Hematopoietic multipotent progenitor cell (in vitro differentiated cells): ENCODE measurements at regions not wholly inside any gene's neighbourhood (a gene's known extent, or its start where the extent isn't known, plus 50 kb on each side); places are given as distances from the start of the nearest gene placed in this dataset.
A peak's percentile ranks its signal among the peaks of the same experiment; 100 is the strongest.
"Not testable (repeated sequence)": the region's sequence is repeated elsewhere in the genome, so short reads cannot be mapped to it uniquely, and the experiment has no call there.

Experiments
- DNase-seq, 3 donors: peaks; one replicate each; pipeline ENCODE4 v3.0.0-alpha.2; 2011 to 2015; ENCODE audit warnings: low read depth in 2 of 3, low spot score in 2 of 3

- not testable (repeated sequence) for DNase-seq
These were observed 81.5 kb downstream of the TRIM69 start for GRCh38 chr15:44817797-44818196.

- DNase-seq, result not testable (repeated sequence)
These were observed 83.1 kb downstream of the TRIM69 start for GRCh38 chr15:44819331-44819987.

GRCh38 chr15:44820535-44820934, 84.2 kb downstream of the TRIM69 start:
- DNase-seq, result not testable (repeated sequence)

DNA sequence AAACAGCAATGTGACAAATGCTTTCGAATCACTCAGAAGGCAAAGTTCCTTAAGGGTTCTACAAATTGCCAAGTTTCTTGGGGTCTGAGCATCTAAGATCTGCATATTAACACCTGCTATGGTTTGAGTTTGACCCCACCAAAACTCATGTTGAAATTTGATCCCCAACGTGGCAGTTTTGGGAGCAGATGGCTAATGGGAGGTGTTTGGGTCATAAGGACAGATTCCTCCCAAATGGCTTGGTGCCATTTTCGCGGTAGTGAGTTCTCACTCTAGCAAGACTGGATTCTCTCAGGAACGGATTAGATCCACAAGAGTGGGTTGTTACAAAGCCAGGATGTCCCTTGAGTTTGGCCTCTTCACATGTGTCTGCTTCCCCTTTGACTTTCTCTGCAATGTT, 84.6 kb downstream of the TRIM69 start:
- DNase-seq, result not testable (repeated sequence)

GRCh38 chr15:44824277-44825145, 88.2 kb downstream of the TRIM69 start:
- not testable (repeated sequence) for DNase-seq

DNA sequence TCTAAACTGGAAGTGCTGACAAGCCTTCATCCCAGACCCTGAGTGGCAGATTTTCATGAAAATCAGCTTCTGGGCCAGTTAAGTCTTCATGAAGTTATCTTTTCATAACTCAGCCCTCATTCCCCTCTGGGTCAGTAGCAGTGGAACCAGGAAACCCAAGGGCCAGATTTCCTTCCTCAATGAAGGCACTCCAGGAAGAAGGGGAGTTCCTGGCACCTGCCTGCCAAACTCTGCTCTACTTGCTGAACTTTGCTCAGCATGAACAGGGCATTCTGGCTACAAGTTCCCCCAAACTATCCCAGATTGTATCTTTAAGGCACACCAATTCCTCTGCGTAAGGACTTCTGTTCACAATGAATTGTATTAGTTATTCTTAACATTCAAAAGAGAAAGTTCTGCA, 90.3 kb downstream of the TRIM69 start:
- DNase-seq, result not testable (repeated sequence)

DNA sequence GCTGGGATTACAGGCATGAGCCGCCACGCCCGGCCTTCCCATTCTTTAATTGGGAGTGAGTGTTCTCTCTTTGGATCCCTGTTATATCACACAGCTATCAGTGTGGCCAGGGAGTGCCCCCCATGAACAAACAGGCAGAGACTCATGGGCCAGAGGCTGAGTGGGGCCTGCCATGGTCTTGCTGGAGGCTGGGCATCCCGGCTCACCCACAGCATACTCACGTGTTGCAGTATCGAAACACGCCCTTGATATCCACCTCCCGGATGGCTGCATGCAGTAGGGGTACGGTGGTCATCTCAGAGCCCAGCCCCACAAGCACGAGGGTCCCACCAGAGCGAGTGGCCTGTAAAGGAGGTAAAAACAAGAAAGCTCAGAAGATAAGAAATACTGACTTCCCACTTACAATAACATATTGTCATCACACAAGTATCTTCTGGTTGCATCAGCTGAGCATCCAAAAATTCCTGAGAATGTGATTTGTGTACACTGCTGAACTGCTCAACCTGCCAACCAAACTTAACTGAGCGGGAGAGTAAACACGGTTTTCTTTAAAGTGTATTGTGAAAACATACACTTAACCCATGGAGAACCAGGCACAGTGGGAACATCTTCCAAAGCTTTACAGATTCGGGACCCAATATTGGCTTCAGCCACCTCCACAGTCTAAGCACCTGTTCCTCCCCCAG, 92.0 kb downstream of the TRIM69 start:
- DNase-seq, result not testable (repeated sequence)

- DNase-seq, result not testable (repeated sequence)
These were observed 92.8 kb downstream of the TRIM69 start for GRCh38 chr15:44829150-44829549.

DNA sequence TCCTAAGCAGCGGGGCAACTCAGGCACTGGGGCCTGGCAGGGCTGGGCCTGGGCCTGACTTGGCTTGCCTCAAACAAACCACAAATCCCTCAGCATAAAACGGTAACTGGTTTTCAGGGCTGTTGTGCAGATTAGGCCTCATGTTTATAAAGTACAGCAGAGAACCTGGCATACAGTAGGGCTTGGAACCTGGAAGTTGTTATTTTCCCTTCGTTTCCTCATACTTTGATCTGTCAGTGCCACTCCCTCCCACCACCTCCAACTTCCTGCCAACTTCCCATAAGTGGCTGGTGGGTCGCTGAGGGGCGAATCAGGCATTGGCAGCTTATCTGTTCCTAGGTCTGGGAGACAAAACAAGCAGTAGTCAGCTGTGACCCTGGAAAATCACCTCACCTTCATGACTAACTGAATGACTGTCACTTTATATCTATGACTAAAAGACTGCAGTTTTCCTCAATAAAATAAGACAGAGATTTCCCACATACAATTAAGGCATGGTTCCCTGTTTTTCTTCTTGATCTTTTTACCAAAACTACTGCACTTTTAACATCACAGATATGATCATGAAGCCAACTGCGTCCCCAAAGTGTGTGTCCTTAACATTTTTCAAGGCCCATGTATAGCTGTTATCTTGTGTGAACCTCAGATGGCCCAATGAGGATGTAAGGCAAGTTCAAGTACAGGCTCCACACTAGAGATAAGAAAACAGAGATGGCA, 94.5 kb downstream of the TRIM69 start:
- DNase-seq, result peak in 2 of 3 donors; percentile 14 to 40

DNA sequence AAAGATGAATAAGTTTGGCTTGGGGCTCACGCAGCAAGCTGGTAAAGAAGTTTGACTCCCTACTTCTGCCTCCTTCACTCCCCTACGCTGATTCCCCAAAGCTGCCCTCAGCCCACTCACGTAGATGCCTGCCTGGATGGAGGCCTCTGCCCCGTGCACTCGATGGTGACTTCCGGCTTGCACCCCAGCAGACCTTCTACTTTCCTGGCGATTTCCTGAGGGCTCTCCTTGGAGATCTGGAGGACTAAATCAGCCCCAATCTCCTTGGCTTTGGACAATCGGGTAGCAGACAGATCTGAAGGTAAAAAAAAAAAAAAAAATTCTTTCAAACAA, 95.0 kb downstream of the TRIM69 start:
- not testable (repeated sequence) for DNase-seq

GRCh38 chr15:44832133-44832532, 95.8 kb downstream of the TRIM69 start:
- not testable (repeated sequence) for DNase-seq

- DNase-seq, result not testable (repeated sequence)
These were observed 96.8 kb downstream of the TRIM69 start for GRCh38 chr15:44833081-44833480.

DNA sequence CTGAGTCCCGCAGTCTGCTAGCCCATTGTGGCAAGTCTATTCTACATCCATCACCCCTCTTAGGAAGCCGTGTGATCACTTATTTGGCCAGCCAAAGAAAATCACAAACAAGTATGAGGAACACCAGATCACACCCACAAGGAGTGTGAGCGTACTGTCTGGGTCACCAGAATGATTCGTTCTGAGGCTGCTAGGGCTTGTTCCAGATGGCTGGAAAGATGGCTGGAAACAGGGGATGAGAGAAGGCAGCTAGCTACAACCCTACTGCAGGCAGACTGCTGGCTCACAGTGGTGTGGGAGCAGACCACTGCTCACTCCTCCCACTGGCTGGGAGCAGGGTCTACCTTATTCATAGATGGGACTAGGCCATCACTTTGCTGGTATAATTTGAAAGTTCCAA, 97.4 kb downstream of the TRIM69 start:
- not testable (repeated sequence) for DNase-seq

GRCh38 chr15:44835082-44835481, 98.8 kb downstream of the TRIM69 start:
- DNase-seq, result not testable (repeated sequence)

- no peak for DNase-seq
These were observed 99.8 kb downstream of the TRIM69 start for GRCh38 chr15:44836094-44836493.

- peak in 1 of 3 donors; percentile 24 for DNase-seq
These were observed 102.6 kb downstream of the TRIM69 start for GRCh38 chr15:44838929-44839328.

- not testable (repeated sequence) for DNase-seq
These were observed 105.4 kb downstream of the TRIM69 start for GRCh38 chr15:44841762-44842161.

- not testable (repeated sequence) for DNase-seq
These were observed 106.6 kb downstream of the TRIM69 start for GRCh38 chr15:44842883-44843282.

DNA sequence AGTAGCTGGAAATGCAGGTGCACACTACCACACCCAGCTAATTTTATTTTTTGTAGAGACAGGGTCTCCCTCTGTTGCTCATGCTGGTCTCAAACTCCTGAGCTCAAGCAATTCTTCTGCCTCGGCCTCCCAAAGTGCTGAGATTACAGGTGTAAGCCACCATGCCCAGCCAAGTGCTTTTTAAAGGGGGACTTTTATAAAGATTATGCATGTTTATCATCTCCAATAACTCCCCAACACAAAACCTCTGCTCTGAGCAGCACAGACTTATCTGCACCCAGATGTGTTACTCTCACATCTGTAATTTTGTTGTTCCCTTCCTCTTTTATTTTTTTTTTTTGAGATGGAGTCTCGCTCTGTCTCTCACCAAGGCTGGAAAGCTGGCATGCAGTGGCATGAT, 108.6 kb downstream of the TRIM69 start:
- not testable (repeated sequence) for DNase-seq

GRCh38 chr15:44846156-44846555, 109.8 kb downstream of the TRIM69 start:
- DNase-seq, result not testable (repeated sequence)

DNA sequence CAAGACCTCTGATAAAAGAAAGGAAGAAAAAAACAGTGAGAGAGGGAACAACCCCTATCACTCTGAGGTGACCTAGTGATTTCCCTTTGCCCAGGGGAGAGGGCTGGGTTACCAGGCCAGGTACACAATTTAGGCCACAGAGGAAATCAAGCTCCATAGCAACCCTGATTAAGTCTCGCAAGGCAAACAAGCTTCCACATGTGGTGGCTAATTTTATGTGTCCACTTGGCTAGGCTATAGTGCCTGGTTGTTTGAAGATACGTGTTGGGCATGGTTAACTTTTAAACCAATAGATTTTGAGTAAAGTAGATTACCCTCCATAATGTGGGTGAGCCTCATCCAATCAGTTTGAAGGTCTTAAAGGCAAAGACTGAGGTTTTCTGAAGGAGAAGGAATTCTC, 108.9 kb upstream of the TERB2 start:
- DNase-seq, result not testable (repeated sequence)
